Smooth muscle cell (in vitro differentiated cells): ENCODE measurements at regions not wholly inside any gene's neighbourhood (a gene's known extent, or its start where the extent isn't known, plus 50 kb on each side); places are given as distances from the start of the nearest gene placed in this dataset.

Source experiments
- DNase-seq: peaks from one replicate; lab custom pipeline; 2025; ENCODE audit not compliant: unreplicated experiment; lab: John Stamatoyannopoulos, UW
- H2AFZ ChIP-seq: fragments of 200-600 bp; sonication (generic); 2 replicates; pipeline ENCODE4 v1.6.0; 2016; ENCODE audit warnings: antibody characterized with exemption, low read depth, mild to moderate bottlenecking
- H3F3A ChIP-seq: fragments of 200-600 bp; sonication (generic); 2 replicates; pipeline ENCODE4 v1.6.0; 2017; ENCODE audit warnings: antibody characterized with exemption, low read depth
- H3K27ac ChIP-seq: fragments of 200-600 bp; sonication (generic); 2 replicates; pipeline ENCODE4 v1.5.1; 2016; ENCODE audit warnings: low read depth, mild to moderate bottlenecking
- H3K27me3 ChIP-seq: fragments of 200-600 bp; sonication (generic); 2 replicates; pipeline ENCODE4 v1.6.1; 2016; ENCODE audit warnings: low read depth, mild to moderate bottlenecking
- H3K36me3 ChIP-seq: fragments of 200-600 bp; sonication (generic); 2 replicates; pipeline ENCODE4 v1.5.1; 2016; ENCODE audit warnings: low read depth
- H3K4me1 ChIP-seq: fragments of 200-600 bp; sonication (generic); 2 replicates; pipeline ENCODE4 v1.5.1; 2016; ENCODE audit warnings: low read depth
- H3K4me2 ChIP-seq: fragments of 200-600 bp; sonication (generic); 2 replicates; pipeline ENCODE4 v1.6.0; 2016; ENCODE audit warnings: mild to moderate bottlenecking
- H3K4me3 ChIP-seq: fragments of 200-600 bp; sonication (generic); 2 replicates; pipeline ENCODE4 v1.5.1; 2016; ENCODE audit warnings: mild to moderate bottlenecking
- H3K79me2 ChIP-seq: fragments of 200-600 bp; sonication (generic); 2 replicates; pipeline ENCODE4 v1.6.0; 2016; ENCODE audit warnings: low read depth, mild to moderate bottlenecking
- H3K9ac ChIP-seq: fragments of 200-600 bp; sonication (generic); 2 replicates; pipeline ENCODE4 v1.6.0; 2016; ENCODE audit warnings: low read depth
- H3K9me3 ChIP-seq: fragments of 200-600 bp; sonication (generic); replicated peaks from 2 replicates; pipeline ENCODE4 v1.5.1; 2016; ENCODE audit warnings: low read depth
- H4K20me1 ChIP-seq: fragments of 200-600 bp; sonication (generic); 2 replicates; pipeline ENCODE4 v1.6.0; 2016; ENCODE audit warnings: low read depth
- WGBS: methylation state at CpG from one replicate; pipeline ENCODE4 v1.1.7; 2016; ENCODE audit warnings: low lambda C conversion rate; 5-methylcytosine and 5-hydroxymethylcytosine counted together
- TF ChIP-seq, protein P1 (sequence below): fragments of 200-600 bp; sonication (generic); IDR thresholded peaks from 2 replicates; pipeline ENCODE4 v1.5.1; 2017; ENCODE audit warnings: borderline replicate concordance, mild to moderate bottlenecking, antibody characterized with exemption; ENCODE audit not compliant: insufficient read depth, poor library complexity, severe bottlenecking

DNA sequence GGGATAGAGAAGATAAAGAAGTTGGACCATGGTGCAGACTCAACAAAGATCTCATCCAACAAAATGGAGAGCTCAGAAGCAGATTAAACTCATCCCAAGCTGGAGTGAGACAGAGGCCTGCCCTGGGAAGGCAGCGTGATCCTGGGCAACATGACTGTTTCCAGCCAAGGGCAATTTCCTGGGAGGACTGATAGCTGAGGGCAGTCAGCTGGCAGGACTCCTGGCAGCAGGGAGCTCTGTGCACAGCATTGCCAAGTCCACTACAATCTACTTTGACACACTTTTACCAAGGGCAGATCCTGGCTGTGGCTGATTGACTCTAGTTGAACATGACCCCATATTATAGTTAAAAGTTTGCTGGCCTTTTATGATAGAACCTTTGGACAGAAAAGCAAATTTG is 357.3 kb upstream of the RASGEF1B start:
- H3K4me1 ChIP-seq, result no peaks in the 10 kb centered on the region
- no peaks in the 10 kb centered on the region for H3K79me2 ChIP-seq
- no peak overlapping the region for H3K9ac ChIP-seq
- H3F3A ChIP-seq, result no peaks in the 10 kb centered on the region
- no peak overlapping the region for H2AFZ ChIP-seq
- TF ChIP-seq, protein P1, sequence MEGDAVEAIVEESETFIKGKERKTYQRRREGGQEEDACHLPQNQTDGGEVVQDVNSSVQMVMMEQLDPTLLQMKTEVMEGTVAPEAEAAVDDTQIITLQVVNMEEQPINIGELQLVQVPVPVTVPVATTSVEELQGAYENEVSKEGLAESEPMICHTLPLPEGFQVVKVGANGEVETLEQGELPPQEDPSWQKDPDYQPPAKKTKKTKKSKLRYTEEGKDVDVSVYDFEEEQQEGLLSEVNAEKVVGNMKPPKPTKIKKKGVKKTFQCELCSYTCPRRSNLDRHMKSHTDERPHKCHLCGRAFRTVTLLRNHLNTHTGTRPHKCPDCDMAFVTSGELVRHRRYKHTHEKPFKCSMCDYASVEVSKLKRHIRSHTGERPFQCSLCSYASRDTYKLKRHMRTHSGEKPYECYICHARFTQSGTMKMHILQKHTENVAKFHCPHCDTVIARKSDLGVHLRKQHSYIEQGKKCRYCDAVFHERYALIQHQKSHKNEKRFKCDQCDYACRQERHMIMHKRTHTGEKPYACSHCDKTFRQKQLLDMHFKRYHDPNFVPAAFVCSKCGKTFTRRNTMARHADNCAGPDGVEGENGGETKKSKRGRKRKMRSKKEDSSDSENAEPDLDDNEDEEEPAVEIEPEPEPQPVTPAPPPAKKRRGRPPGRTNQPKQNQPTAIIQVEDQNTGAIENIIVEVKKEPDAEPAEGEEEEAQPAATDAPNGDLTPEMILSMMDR, result no peak
- DNase-seq, result no peak
- WGBS, result 100% methylated on average over 1 of the region's 1 CpG
- H3K36me3 ChIP-seq, result no peaks in the 10 kb centered on the region
- H3K9me3 ChIP-seq, result no peaks in the 10 kb centered on the region
- H3K27ac ChIP-seq, result no peak overlapping the region
- H3K4me3 ChIP-seq, result no peak overlapping the region
- H4K20me1 ChIP-seq, result no peaks in the 10 kb centered on the region
- no peak overlapping the region for H3K4me2 ChIP-seq
- no peaks in the 10 kb centered on the region for H3K27me3 ChIP-seq

DNA sequence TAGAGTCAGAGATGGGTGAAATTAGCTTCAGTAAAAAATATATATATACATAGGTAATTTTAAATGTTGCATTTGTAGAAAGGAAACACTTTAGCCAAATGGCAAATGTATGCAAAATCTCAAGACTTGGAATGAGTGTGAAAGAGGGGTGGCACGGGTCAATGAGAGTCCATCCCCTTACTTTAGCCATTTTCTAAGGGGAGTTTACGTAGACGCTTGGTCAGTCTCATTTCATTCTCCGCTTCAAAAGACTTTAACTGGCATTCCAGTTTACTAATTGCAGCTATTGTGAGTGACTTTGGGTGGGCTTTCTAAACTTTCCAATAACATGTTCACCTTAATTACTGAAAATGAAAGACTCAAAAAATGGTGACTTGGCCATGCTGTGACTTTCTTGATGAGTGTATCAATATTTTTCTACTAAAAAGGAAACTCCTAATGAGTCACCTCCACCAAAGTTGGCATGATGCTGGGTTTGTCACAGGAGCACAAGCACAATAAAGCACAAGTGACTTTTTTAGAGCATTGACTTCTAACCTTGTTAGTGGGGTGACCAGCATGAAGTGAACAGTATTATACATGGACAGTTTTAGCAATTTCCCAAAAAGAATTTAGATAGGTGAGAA is 356.0 kb upstream of the RASGEF1B start:
- WGBS, result 91% methylated on average over 4 of the region's 4 CpGs

DNA sequence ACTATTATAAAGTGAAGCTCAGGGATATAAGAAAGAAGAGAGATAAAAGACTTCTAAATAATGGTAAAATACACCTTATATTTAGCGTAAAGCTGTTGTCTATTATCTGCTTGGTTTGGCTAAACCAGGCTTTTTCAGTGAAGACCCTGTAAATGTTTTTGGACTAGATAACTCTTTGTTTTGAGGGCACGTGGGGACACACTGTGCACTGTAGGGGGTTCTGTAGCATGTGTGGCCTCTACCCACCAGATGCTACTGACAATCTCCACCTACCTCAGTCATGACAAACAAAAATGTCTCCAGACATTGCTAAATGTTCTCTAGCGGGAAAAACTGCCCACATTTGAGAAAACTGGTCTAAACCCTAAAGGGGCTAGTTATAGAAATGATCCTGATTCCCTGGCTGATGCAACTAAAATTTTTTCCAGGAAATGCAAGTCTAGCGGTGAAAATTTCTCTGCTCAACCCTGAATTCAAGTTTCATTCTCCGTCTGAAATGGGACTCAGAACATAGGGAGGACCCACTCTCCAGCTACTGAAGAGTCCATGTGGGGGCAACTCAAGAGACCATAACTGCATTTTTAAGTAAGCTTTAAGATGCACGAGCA is 355.2 kb upstream of the RASGEF1B start:
- Histone ChIP-seq H3F3A (no peaks in the 10 kb centered on the region), H4K20me1 (no peaks in the 10 kb centered on the region), H3K27ac (no peak overlapping the region), H3K27me3 (no peaks in the 10 kb centered on the region), H3K9me3 (no peaks in the 10 kb centered on the region), H3K36me3 (no peaks in the 10 kb centered on the region), H3K4me3 (no peak overlapping the region), H2AFZ (no peak overlapping the region), H3K4me2 (no peak overlapping the region), H3K4me1 (no peaks in the 10 kb centered on the region), H3K79me2 (no peaks in the 10 kb centered on the region), H3K9ac (no peak overlapping the region)
- 79% methylated on average over 6 of the region's 6 CpGs for WGBS
- TF ChIP-seq, protein P1, result no peak
- DNase-seq, result no peak

More for the DNA sequence above, 356.0 kb upstream of the RASGEF1B start:
- H3K4me2 ChIP-seq, result no peak overlapping the region
- H3K36me3 ChIP-seq, result no peaks in the 10 kb centered on the region
- H3K4me3 ChIP-seq, result no peak overlapping the region
- no peak overlapping the region for H3K9ac ChIP-seq
- H3K4me1 ChIP-seq, result no peaks in the 10 kb centered on the region
- TF ChIP-seq, protein P1, result no peak
- no peaks in the 10 kb centered on the region for H3K9me3 ChIP-seq
- H3K27me3 ChIP-seq, result no peaks in the 10 kb centered on the region
- H3K27ac ChIP-seq, result no peak overlapping the region
- H4K20me1 ChIP-seq, result no peaks in the 10 kb centered on the region
- no peak for DNase-seq
- no peaks in the 10 kb centered on the region for H3F3A ChIP-seq
- no peaks in the 10 kb centered on the region for H3K79me2 ChIP-seq
- no peak overlapping the region for H2AFZ ChIP-seq

DNA sequence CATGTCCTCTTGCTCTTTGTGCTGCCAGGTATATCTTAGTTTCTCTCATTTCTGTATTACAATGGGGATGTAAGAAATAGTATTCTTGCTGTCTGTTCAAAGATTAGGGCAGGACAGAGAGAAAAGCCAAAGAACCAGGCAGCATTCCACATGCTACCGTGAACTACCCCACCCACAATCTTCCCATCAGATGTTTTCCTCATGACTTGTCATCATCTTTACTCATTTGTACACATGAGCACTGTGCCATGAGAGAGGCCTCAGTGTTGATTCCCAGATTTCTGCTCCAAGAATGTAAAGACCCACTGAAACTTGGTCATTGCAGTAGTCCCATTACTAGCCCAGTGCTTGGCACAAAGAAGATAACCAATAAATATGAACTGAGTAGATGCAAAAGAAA is 354.6 kb upstream of the RASGEF1B start:
- Histone ChIP-seq H3K27ac (no peak overlapping the region), H4K20me1 (no peaks in the 10 kb centered on the region), H3K4me1 (no peaks in the 10 kb centered on the region), H3K9ac (no peak overlapping the region), H2AFZ (no peak overlapping the region), H3K4me2 (no peak overlapping the region), H3K36me3 (no peaks in the 10 kb centered on the region), H3K27me3 (no peaks in the 10 kb centered on the region), H3K79me2 (no peaks in the 10 kb centered on the region), H3K9me3 (no peaks in the 10 kb centered on the region), H3F3A (no peaks in the 10 kb centered on the region), H3K4me3 (no peak overlapping the region)
- no peak for DNase-seq
- TF ChIP-seq, protein P1, result no peak
- WGBS, result 25% methylated on average over 1 of the region's 1 CpG
